ENCODE measurements at regions not wholly inside any gene's neighbourhood (a gene's known extent, or its start where the extent isn't known, plus 50 kb on each side); places are given as distances from the start of the nearest gene placed in this dataset.
"Not testable (repeated sequence)": the region's sequence is repeated elsewhere in the genome, so short reads cannot be mapped to it uniquely, and the experiment has no call there.

DNA sequence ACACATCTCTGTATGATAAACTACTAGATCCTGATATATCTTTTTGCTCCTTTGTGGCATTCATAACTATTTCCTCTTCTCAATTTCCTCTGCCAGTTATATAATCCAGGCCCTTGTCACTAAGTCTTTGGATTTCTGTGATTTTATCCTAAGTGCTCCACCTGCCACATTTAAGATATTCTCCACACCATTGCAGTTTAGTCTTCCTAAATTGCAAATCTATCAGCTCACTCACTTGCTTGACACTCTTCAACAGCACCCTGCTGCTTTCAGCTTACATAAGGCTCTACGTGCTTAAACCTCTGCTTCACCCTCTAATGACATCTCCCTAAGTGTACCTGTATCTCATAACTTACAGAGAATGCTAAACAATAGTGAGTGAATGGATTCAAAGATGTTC is 1032.2 kb upstream of the SEL1L start:
- DNase-seq (ENCODE audit: low spot score), result no peak

DNA sequence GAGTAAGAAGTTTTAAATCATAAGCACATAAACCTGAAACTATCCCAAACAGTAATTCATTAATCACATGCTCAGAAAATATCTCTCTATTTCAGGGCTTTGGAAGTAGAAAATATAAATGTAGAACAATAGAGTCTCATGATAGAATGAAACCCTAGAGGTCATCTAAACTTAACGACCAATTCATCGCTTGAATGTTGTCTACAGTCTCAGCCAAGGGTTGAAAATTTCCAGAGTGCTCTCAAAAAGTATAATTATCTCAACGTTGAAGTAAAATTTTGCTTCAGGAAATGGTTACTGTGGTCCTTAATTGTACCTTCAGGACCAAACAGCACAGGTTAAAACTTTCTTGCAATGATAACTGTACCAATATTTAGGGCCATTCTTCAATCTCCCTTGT is 1053.6 kb upstream of the SEL1L start:
- no peak for DNase-seq (ENCODE audit: low spot score)

GRCh38 chr14:82595466-82595865 is 1061.8 kb upstream of the SEL1L start:
- DNase-seq (ENCODE audit: low spot score), result no peak

GRCh38 chr14:82602794-82603193 is 1069.1 kb upstream of the SEL1L start:
- DNase-seq (ENCODE audit: low spot score), result no peak

DNA sequence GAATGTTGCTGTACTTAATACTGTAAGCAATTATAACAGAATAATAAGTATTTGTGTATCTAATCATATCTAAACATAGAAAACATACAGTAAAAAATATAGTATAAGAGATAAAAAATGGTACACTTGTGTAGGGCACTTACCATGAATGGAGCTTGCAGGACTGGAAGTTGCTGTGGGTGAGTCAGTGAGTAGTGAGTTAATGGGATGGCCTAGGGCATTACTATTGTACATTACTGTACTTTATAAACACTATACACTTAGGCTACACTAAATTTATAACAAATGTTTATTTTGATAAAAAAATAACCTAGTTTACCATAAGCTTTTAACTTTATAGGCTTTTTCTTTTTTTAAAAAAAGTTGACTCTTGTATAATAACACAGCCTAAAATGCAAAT is 1071.2 kb upstream of the SEL1L start:
- DNase-seq (ENCODE audit: low spot score), result no peak

DNA sequence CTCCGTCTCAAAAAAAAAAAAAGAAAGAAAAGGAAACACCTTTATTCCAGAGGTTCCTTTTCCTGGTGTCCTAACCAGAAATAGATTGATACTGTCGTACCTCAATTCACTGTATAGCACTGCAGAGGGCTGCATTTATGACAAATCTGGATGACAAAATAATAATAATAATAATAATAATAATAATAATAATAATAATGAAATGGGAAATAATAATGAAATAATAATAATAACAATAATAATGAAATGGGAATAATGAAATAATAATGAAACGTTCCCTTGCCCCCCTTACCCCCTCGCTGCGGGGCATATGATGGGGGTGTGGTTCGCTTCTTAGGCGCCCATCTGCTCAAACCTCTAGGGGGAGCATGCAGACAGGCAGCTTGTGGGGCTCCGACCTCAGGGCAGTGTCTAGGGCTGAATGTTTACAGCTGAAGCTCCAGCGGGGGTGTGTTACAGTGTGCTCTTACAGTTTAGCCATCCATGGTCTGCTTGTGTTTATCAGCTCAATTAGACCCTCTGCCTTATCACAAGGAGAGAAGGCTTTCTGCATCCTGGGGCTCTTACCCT is 1088.3 kb upstream of the SEL1L start:
- no peak for DNase-seq (ENCODE audit: low spot score)

DNA sequence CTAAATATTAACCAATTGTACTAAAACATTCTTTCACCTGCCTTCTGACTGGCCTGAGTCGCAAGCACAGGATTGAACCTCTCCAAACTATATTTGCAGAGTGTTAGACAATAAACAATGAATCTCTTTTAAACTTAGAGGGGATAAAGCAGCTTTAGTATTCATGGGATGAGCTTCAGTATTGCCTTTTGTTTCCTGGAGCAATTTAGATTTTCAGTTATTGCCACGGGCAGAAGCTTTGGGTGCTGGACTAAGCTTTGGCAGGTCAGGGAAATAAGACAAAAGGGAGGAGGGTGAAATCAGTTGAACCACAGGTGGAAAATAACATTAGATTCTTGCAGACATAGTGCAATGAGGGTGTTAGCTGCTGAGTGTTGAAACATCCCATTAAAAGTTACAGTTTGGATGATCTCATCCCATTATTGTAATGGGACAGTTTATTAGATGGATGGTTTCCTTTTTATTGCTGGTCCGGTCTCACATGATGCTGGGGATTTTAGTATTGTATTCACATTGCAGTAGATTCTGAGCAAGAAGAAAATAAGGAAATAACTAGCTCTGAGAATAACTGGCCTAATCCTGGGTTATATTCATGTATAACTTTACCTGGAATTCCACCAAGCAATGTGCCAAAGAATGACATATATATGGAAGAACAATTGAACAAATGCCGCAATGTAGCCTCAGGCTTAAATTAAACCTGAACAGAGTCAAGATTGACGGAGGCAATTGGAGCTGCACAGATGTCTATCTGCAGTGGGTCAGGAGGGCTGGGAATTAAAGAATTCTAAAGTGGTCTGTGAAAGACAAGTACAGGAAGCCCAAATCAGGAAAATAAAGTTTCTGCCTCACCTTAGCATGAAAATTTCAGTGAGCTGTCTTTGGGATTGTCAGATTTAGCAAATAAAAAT is 1092.8 kb upstream of the SEL1L start:
- no peak for DNase-seq (ENCODE audit: low spot score)

DNA sequence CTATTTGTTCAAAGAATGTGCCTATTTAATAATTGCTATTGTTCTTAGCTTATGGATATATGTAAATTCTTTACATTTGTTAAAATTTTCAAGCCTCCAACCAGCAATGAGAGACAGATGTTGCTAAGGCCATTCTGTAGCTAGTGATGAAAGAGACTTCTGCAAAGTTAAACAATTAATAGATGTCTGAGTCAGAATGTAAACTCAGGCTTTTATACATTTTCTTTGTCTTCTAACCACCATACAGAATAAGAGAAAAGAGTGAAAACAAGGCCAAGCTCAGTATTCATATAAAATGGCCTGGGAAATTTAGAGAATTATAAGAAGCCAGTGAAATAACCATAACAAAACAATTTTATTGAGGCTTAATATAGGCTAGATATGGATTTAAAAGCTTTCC is 1102.3 kb upstream of the SEL1L start:
- no peak for DNase-seq (ENCODE audit: low spot score)

GRCh38 chr14:82636426-82636825 is 1102.8 kb upstream of the SEL1L start:
- no peak for DNase-seq (ENCODE audit: low spot score)

DNA sequence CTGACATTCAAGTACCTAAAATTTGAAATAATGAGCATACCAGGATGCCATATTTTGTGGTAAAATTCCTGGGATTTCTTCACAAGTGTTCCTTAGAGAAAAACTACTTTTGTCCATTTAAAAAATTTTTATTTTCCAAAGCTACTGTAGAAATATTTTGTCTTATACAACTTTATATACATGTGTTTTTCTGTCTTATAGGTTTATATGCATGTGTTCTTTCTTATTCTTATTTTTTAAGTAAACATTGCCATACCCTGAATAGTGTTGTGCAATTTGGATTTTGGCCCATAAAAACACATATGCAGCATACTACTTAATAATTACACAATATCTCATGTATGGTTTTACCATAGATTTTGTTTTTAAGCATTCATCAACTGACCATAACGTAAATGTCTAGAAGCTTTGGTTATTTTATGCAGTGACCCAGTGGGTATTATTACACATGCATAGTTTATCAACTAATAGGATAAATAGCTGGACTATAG is 1107.4 kb upstream of the SEL1L start:
- DNase-seq (ENCODE audit: low spot score), result no peak

GRCh38 chr14:82642425-82642824 is 1108.8 kb upstream of the SEL1L start:
- DNase-seq (ENCODE audit: low spot score), result no peak

GRCh38 chr14:82647088-82647810 is 1113.6 kb upstream of the SEL1L start:
- DNase-seq (ENCODE audit: low spot score), result no peak

GRCh38 chr14:82655770-82656169 is 1122.1 kb upstream of the SEL1L start:
- no peak for DNase-seq (ENCODE audit: low spot score)

GRCh38 chr14:82657186-82657675 is 1123.6 kb upstream of the SEL1L start:
- DNase-seq (ENCODE audit: low spot score), result no peak

- no peak for DNase-seq (ENCODE audit: low spot score)
Observed at GRCh38 chr14:82661258-82661657, 1127.6 kb upstream of the SEL1L start.

DNA sequence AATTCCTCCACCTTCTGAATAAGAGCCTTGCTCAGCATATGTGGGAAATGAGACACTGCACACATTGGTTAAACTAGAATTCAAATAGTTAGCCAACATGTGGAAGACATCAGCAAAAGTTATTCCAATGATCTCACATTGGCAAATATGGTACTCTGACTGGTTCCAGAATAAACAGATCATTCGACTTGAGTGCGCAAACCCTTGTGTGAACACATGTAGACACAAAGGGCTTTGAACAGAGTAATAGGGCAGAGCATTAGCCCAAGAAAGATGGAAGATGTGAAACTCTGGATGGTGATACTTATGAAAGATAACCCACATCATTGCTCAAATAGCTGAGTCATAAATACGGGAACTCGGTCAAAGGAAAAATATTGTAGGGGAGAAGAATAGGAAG is 1133.4 kb upstream of the SEL1L start:
- DNase-seq (ENCODE audit: low spot score), result no peak

GRCh38 chr14:82667501-82667900 is 1133.8 kb upstream of the SEL1L start:
- no peak for DNase-seq (ENCODE audit: low spot score)

GRCh38 chr14:82676403-82676802 is 1142.8 kb upstream of the SEL1L start:
- no peak for DNase-seq (ENCODE audit: low spot score)

- DNase-seq (ENCODE audit: low spot score), result no peak
Observed at GRCh38 chr14:82689948-82690347, 1156.3 kb upstream of the SEL1L start.

GRCh38 chr14:82691191-82691590 is 1157.5 kb upstream of the SEL1L start:
- DNase-seq (ENCODE audit: low spot score), result not testable (repeated sequence)

DNA sequence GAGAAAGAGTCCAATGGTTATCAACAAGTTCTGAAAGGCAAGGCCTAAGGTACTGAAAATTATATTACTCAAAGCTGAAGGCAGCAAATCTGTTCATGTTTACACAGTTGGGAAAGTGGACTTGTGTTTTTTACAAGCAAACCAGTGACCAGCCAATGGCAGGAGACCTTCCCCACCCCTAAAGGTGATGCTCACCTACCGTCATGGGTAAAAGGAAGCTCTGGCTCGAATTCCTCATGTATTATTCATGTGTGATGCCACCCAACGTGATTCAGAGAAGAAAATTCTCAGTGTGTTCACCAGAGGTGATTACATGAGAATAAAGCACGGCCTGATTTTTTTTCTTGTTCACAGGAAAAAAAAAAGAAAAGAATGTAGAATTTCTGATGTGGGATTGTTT is 1161.2 kb upstream of the SEL1L start:
- no peak for DNase-seq (ENCODE audit: low spot score)

- no peak for DNase-seq (ENCODE audit: low spot score)
Observed at GRCh38 chr14:82704218-82704617, 1170.6 kb upstream of the SEL1L start.

All from hematopoietic multipotent progenitor cell treated with erythropoietin and hydrocortisone succinate and interleukin-3 and kit ligand, for 15 days (in vitro differentiated cells).